GM18858 (cell line): ENCODE measurements at regions not wholly inside any gene's neighbourhood (a gene's known extent, or its start where the extent isn't known, plus 50 kb on each side); places are given as distances from the start of the nearest gene placed in this dataset.
"Not testable (repeated sequence)": the region's sequence is repeated elsewhere in the genome, so short reads cannot be mapped to it uniquely, and the experiment has no call there.

Experiments used
- ATAC-seq: cut with Tn5 transposase; IDR thresholded peaks from one replicate; pipeline ENCODE4 v1.9.1; 2021; ENCODE audit not compliant: unreplicated experiment

- ATAC-seq: no peak
Observed at GRCh38 chr5:71904852-71905251, 185.8 kb downstream of the CARTPT start.

DNA sequence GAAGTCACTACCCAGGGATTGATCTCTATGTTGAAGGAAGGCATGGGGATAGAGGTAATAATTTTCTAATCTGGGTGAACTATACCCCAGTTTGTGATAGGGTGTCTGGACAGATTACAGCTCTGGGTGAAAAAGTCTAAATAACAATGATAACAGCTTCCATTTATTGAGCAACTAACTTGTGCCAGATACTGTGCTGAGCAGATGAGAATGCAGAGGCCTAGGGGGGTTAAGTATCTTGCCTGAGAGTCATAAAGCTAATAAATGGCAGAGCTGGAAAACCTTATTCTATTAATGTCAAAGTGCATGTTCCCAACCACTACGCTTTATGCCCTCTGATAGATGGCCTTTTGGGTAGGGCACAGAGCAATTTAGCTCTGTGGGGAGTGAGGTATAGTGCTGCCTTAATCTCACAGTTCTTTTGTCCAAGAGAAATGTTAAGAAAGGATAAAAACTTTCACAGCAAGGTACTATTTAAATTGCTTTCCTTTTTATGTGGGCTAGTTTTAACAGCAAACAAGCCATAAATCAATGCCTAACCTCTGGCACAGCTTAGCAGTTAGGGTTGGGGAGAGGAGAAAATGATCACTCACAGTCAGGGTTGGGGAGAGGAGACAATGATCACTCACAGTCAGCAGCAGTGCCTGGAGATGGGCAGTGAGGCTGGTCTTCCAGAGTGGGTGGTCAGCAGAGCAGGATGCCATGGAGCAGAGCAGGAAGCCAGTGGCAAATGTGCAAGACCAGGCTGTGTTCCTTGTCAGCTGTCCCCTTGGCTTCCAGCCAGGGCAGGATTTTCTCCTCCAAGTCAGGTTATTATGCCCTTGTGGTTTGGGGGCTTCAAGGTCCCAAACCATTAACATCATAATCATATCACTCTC, 187.0 kb downstream of the CARTPT start:
- ATAC-seq: no peak

DNA sequence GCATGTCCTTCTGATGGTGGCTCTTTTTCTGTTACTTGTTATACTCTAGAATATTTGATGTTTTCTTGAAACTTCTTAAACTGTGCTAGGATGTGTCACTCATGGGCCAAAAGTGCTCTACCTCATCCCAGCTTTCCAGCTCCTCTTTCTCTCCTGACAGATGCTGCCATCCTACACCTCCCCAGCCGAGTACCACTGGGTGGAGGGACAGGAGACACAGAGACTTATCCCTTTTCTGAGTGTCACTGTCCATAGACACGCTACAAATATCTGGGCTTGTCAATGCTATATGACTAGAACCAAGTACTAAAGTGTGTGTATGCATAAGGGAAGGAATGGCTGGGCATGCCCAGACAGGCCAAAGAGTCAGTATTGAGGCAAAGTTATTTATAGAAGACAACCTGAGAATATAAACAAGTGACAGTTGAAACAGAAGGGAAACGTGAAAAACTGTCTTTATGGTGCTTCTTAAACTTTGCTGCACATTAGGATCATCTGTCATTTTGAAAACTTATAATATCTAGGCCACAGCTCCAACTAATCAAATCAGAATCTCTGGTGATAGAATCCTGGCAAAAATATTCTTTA, 188.0 kb downstream of the CARTPT start:
- peak; percentile 55 for ATAC-seq

DNA sequence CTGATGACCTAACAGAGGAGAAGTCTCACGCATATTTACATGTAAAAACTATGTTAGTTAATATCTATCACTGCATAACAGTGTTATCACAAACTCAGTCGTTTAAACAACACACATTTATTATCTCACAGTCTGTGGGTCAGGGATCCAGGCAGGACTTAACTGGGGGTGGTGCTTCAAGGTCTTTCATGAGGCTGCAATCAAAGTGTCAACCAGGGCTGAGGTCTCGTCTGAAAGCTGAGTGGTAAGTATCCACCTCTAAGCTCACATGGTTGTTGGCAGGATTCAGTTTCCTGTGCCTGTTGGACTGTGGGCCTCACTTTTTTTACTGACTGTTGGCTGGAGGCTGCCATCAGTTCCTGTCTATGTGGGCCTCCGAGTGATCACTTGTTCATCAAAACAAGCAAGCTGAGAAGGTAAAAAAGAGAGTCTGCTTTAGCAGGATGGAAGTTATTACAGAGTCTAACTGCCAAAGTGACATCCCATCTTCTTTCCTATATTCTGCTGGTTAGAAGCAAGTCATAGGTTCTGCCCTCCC, 188.6 kb downstream of the CARTPT start:
- peak; percentile 22 for ATAC-seq

GRCh38 chr5:71910741-71911140, 191.7 kb downstream of the CARTPT start:
- no peak for ATAC-seq

DNA sequence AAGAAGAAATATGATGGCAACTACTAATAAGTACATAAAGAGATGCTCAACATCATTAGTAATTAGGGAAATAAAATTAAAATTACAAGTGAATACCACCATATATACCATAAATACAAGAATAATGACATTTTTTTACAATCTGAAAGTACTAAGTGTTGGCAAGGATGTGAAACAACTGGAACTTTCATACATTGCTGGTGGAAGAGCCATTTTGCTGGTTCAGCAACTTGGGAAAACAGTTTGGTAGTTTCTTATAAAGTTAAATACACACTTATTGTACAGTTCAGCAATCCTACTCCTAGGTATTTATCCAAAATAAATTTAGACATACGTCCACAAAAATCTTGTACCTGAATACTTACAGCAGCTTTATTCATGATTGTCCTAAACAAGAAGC, 192.9 kb downstream of the CARTPT start:
- ATAC-seq: no peak

DNA sequence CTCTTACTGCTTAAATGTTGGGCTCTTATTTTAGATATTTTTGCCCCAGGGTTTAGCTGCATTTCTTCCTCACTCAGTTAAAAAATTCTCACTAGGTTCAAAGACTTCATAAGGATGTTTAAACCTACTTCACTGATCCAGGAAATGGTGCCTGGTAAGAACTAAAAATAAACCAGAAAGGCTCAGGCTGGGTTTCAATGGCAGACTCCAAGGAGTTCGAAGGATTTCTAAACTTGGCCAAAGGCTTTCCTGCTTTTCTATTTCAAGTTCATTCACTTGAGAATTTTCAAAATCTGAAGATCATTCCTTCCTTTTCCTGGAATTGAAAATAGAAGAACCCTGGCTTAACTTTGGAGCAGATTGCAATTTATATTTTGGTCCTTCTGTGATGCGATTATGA, 193.0 kb upstream of the MAP1B start:
- no peak for ATAC-seq

DNA sequence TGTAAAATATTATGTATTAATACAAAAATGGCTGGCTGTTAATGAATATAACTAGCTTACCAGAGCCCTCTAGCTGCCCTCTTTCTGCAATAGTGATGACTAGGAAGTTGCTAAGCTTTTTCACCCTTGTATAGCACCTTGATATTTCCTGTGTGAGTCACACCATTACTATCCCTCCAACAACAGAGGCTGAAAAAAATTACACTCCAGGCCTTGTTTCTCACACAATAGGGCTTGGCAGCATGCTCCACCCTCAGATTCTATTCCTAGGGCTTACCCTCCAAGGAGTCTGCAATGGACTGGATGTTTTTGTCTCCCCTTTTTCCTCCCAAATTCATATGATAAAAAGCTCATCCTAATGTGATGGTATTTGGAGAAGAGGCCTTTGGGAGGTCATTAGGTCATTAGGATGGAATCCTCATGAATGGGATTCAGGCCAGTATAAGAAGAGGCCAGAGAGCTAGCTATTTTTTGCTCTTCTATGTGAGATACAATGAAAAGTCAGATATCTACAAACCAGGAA, 184.6 kb upstream of the MAP1B start:
- ATAC-seq: no peak

GRCh38 chr5:71923755-71924154, 183.5 kb upstream of the MAP1B start:
- ATAC-seq: no peak

DNA sequence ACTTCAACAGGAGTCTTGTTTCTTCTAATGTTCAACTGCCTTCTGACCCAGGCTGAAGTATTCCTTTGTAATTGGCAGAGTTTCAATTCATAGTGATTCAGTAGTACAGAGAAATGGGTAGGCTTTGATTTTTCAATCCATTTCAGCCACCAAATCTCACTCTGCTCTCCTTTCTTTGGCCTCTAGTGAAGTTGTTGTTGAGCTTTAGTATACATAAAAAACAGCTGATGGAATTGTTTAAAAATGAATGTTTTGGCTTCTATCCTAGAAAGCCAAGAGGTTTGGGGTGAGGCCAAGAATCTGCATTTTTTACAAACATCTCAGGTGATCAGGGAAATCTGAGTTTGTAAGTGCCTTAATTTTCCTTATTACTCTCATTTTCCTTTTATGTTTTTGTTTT, 182.9 kb upstream of the MAP1B start:
- ATAC-seq: no peak

- no peak for ATAC-seq
Observed at GRCh38 chr5:71924980-71925379, 182.3 kb upstream of the MAP1B start.

GRCh38 chr5:71925608-71926091, 181.6 kb upstream of the MAP1B start:
- no peak for ATAC-seq

- ATAC-seq: no peak
Observed at GRCh38 chr5:71929003-71929402, 178.3 kb upstream of the MAP1B start.

DNA sequence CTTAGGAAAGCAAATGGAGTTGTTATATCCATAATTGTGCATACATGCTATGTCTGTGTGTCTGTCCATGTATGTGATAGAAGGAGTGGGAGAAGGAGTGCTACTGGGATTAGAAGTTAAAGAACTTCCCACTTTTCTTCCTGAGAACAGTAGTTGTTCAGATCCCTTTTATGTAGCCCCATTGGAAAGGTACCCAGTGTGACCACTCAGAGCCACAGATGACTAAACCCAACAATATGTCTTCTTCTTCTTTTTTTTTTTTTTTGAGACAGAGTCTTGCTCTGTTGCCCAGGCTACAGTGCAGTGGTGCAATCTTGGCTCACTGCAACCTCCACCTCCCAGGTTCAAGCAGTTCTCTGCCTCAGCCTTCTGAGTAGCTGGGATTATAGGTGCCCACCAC, 176.7 kb upstream of the MAP1B start:
- not testable (repeated sequence) for ATAC-seq

DNA sequence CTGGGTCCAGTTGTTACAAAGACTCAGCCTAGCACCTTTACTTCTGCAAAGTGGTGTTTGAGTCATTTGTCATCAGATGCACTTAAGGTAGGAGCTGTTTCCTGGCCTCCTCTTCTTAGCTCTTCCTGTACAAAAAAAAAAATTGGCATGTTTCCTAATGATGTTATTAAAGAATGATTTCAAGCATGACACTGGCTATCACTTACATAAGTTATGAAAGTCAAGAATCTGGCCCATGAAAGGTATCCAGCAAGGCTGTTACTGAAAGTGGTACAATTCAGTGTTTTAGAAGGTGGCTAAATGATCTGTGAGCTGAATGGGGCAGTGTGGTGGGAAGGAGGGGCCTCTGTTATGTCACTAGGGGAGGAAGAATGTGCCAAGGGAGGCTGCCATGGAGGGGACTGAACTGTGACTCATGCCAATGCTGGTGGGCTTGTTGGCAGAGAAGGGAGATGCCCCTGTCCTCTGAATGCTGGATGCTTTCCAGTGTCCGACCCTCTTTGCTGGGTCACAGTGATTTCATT, 175.1 kb upstream of the MAP1B start:
- no peak for ATAC-seq

- ATAC-seq: no peak
Observed at GRCh38 chr5:71932655-71933338, 174.5 kb upstream of the MAP1B start.

DNA sequence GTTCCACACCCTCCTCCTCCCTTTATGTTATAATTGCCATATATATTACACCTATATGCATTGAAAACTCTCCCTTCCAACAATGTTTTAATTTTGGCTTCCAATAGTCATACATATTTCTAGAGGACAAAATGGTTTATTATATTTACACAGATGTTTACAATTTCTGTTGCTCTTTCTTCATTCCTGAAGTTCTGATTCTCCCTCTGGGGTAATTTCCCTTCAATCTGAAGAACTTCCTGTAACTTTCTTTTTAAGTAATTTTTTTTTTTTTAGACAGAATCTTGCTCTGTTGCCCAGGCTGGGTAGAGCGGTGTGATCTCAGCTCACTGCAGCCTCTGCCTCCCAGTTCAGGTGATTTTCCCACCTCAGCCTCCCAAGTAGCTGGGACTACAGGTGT, 173.0 kb upstream of the MAP1B start:
- ATAC-seq: no peak

DNA sequence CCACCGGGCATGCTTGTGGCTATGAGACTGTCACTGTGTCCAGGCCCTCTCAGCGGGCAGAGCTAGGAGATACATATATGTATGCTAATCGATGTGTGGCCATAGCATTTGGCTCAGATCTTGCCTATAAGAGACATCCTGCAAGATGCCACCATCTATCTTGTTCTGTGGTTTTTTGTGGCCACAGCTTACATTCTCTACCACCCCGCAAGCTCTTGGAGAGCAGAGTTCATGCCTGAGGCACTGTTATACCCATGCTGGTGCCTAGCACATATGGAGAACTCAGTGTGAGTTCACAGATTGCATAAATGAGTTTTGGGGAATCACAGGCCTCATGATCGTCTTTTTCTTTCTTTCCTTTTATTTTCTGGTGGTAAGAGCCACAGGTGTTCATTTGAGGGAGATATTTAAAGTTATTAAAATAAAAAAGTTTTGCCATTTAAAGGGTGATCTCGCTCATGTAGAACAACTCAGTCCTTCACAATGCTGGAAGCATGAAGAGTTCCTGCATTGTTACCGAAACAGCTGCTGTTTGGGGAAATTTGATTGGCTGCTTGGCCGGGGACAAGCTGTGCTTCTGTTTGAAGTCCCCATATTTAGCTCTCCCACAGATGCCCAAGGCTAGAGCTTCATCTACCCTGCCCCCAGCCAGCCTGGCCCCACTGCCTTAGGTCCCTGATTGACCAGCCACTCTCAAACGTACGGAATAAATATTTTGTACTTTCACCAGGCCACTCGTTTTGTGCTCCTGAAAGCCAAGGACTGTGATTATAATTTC, 169.2 kb upstream of the MAP1B start:
- no peak for ATAC-seq

- no peak for ATAC-seq
Observed at GRCh38 chr5:71938895-71939294, 168.4 kb upstream of the MAP1B start.

GRCh38 chr5:71939452-71940230, 167.6 kb upstream of the MAP1B start:
- ATAC-seq: no peak
